Colonic mucosa (tissue), 4 donors: ENCODE measurements at regions not wholly inside any gene's neighbourhood (a gene's known extent, or its start where the extent isn't known, plus 50 kb on each side); places are given as distances from the start of the nearest gene placed in this dataset.

ENCODE experiments used
- DNase-seq: peaks from one replicate; pipeline ENCODE4 v3.0.0-alpha.2; 2020
- H3K27ac ChIP-seq: fragments of 200-600 bp; one replicate; pipeline ENCODE4 v1.8.0; 2021
- H3K27me3 ChIP-seq: fragments of 200-600 bp; one replicate; pipeline ENCODE4 v1.8.0; 2021
- H3K36me3 ChIP-seq: fragments of 200-600 bp; one replicate; pipeline ENCODE4 v1.8.0; 2021
- H3K4me1 ChIP-seq: fragments of 200-600 bp; one replicate; pipeline ENCODE4 v1.8.0; 2021; ENCODE audit warnings: mild to moderate bottlenecking
- H3K4me3 ChIP-seq: fragments of 200-600 bp; one replicate; pipeline ENCODE4 v1.8.0; 2021
- H3K9ac ChIP-seq, 2 donors: one replicate each; pipeline ENCODE4 v1.7.0; 2013; ENCODE audit warnings: control low read depth in 2 of 2, low read depth in 2 of 2, low read length in 2 of 2
- H3K9me3 ChIP-seq: fragments of 200-600 bp; one replicate; pipeline ENCODE4 v1.8.0; 2021
- CTCF ChIP-seq: fragments of 200-600 bp; IDR thresholded peaks from one replicate; pipeline ENCODE4 v1.8.0; 2022; ENCODE audit warnings: antibody characterized with exemption, mild to moderate bottlenecking
- intact Hi-C: fragments of 100-400 bp; cut with DNase I; formaldehyde crosslinking; loops from one replicate; pipeline ENCODE4 v1.14.1; 2022
- donor health status: healthy.
- donor health status: DM: no; HTN: no; CAD: no.
- donor health status: DM: no; HTN: no; CAD: no.

- intact Hi-C loops, result no loop called here
Observed at GRCh38 chr2:181308766-181309515, 148.2 kb upstream of the ITGA4 start.

GRCh38 chr2:181309586-181309985 is 147.6 kb upstream of the ITGA4 start:
- H3K4me3 ChIP-seq, result no peak overlapping the region
- TF ChIP-seq CTCF, result no peak

More at GRCh38 chr2:181308766-181309515, 148.2 kb upstream of the ITGA4 start:
- Histone ChIP-seq H3K4me1 (no peaks in the 10 kb centered on the region), H3K4me3 (no peak overlapping the region), H3K36me3 (no peaks in the 10 kb centered on the region), H3K9ac (no peak overlapping the region), H3K27ac (peak overlapping the region; percentile 46), H3K9me3 (no peaks in the 10 kb centered on the region), H3K27me3 (no peaks in the 10 kb centered on the region)
- no peak for TF ChIP-seq CTCF
- no peak for DNase-seq

GRCh38 chr2:181310967-181311366 is 146.2 kb upstream of the ITGA4 start:
- Histone ChIP-seq H3K9me3 (no peaks in the 10 kb centered on the region), H3K36me3 (no peaks in the 10 kb centered on the region), H3K4me1 (no peaks in the 10 kb centered on the region), H3K4me3 (no peak overlapping the region), H3K9ac (no peak overlapping the region), H3K27ac (no peak overlapping the region), H3K27me3 (no peaks in the 10 kb centered on the region)
- TF ChIP-seq CTCF, result no peak
- intact Hi-C loops, result no loop called here
- no peak for DNase-seq

More at GRCh38 chr2:181309586-181309985, 147.6 kb upstream of the ITGA4 start:
- intact Hi-C loops, result no loop called here
- Histone ChIP-seq H3K4me1 (no peaks in the 10 kb centered on the region), H3K27me3 (no peaks in the 10 kb centered on the region), H3K36me3 (no peaks in the 10 kb centered on the region), H3K27ac (peak overlapping the region; percentile 46), H3K9me3 (no peaks in the 10 kb centered on the region), H3K9ac (no peak overlapping the region)
- no peak for DNase-seq

GRCh38 chr2:181311837-181312236 is 145.3 kb upstream of the ITGA4 start:
- TF ChIP-seq CTCF, result no peak
- Histone ChIP-seq H3K4me3 (no peak overlapping the region), H3K36me3 (no peaks in the 10 kb centered on the region)

GRCh38 chr2:181312515-181312927 is 144.7 kb upstream of the ITGA4 start:
- Histone ChIP-seq H3K27me3 (no peaks in the 10 kb centered on the region), H3K4me3 (no peak overlapping the region), H3K27ac (peak overlapping the region; percentile 44), H3K4me1 (no peaks in the 10 kb centered on the region), H3K36me3 (no peaks in the 10 kb centered on the region), H3K9me3 (no peaks in the 10 kb centered on the region), H3K9ac (peak overlapping the region in 1 of 2 donors; percentile 12)
- TF ChIP-seq CTCF, result no peak
- DNase-seq, result no peak
- intact Hi-C loops, result no loop called here

More at GRCh38 chr2:181311837-181312236, 145.3 kb upstream of the ITGA4 start:
- no peaks in the 10 kb centered on the region for H3K9me3 ChIP-seq
- no peak overlapping the region for H3K9ac ChIP-seq
- H3K27ac ChIP-seq, result peak overlapping the region; percentile 44
- H3K4me1 ChIP-seq, result no peaks in the 10 kb centered on the region
- no peak for DNase-seq
- H3K27me3 ChIP-seq, result no peaks in the 10 kb centered on the region
- intact Hi-C loops, result no loop called here
